HG03025 (cell line): ENCODE measurements at regions not wholly inside any gene's neighbourhood (a gene's known extent, or its start where the extent isn't known, plus 50 kb on each side); places are given as distances from the start of the nearest gene placed in this dataset.
"Not testable (repeated sequence)": the region's sequence is repeated elsewhere in the genome, so short reads cannot be mapped to it uniquely, and the experiment has no call there.

Experiments
- ATAC-seq: cut with Tn5 transposase; IDR thresholded peaks from one replicate; pipeline ENCODE4 v1.9.1; 2021; ENCODE audit warnings: mild to moderate bottlenecking, moderate library complexity; ENCODE audit not compliant: unreplicated experiment, low FRiP score

GRCh38 chr3:176120507-176120906, 1076.8 kb downstream of the TBL1XR1 start:
- no peak for ATAC-seq

- ATAC-seq: no peak
These were observed 1077.5 kb downstream of the TBL1XR1 start for GRCh38 chr3:176119826-176120225.

GRCh38 chr3:176106380-176106779, 1090.9 kb downstream of the TBL1XR1 start:
- ATAC-seq: no peak

GRCh38 chr3:176097027-176097426, 1100.3 kb downstream of the TBL1XR1 start:
- ATAC-seq: no peak

GRCh38 chr3:176093892-176094291, 1103.4 kb downstream of the TBL1XR1 start:
- not testable (repeated sequence) for ATAC-seq

GRCh38 chr3:176090727-176091126, 1106.6 kb downstream of the TBL1XR1 start:
- ATAC-seq: no peak

- no peak for ATAC-seq
These were observed 1108.3 kb downstream of the TBL1XR1 start for GRCh38 chr3:176088962-176089383.

- no peak for ATAC-seq
These were observed 1110.1 kb downstream of the TBL1XR1 start for GRCh38 chr3:176087066-176087697.

- no peak for ATAC-seq
These were observed 1117.5 kb downstream of the TBL1XR1 start for GRCh38 chr3:176079785-176080184.

GRCh38 chr3:176078906-176079305, 1118.4 kb downstream of the TBL1XR1 start:
- no peak for ATAC-seq

- ATAC-seq: no peak
These were observed 1121.8 kb downstream of the TBL1XR1 start for GRCh38 chr3:176075491-176075890.

GRCh38 chr3:176075046-176075445, 1122.2 kb downstream of the TBL1XR1 start:
- no peak for ATAC-seq

GRCh38 chr3:176074096-176074495, 1123.2 kb downstream of the TBL1XR1 start:
- ATAC-seq: no peak

GRCh38 chr3:176071943-176072342, 1125.3 kb downstream of the TBL1XR1 start:
- ATAC-seq: no peak

- ATAC-seq: no peak
These were observed 1128.5 kb downstream of the TBL1XR1 start for GRCh38 chr3:176068750-176069149.

- no peak for ATAC-seq
These were observed 1138.4 kb downstream of the TBL1XR1 start for GRCh38 chr3:176058856-176059255.

- no peak for ATAC-seq
These were observed 1141.4 kb downstream of the TBL1XR1 start for GRCh38 chr3:176055836-176056235.

- ATAC-seq: no peak
These were observed 1145.5 kb downstream of the TBL1XR1 start for GRCh38 chr3:176051766-176052165.

GRCh38 chr3:176046703-176047102, 1150.6 kb downstream of the TBL1XR1 start:
- ATAC-seq: no peak

- ATAC-seq: no peak
These were observed 1155.5 kb downstream of the TBL1XR1 start for GRCh38 chr3:176041812-176042211.

GRCh38 chr3:176041185-176041584, 1156.1 kb downstream of the TBL1XR1 start:
- ATAC-seq: no peak

GRCh38 chr3:176037636-176038035, 1159.6 kb downstream of the TBL1XR1 start:
- no peak for ATAC-seq

- no peak for ATAC-seq
These were observed 1165.2 kb downstream of the TBL1XR1 start for GRCh38 chr3:176032043-176032442.
